Kidney (tissue), 13 donors: ENCODE measurements at regions not wholly inside any gene's neighbourhood (a gene's known extent, or its start where the extent isn't known, plus 50 kb on each side); places are given as distances from the start of the nearest gene placed in this dataset.

Experiments used
- DNase-seq, 5 donors: peaks; one replicate each; pipeline ENCODE4 v3.0.0-alpha.2; 2013 to 2020
- FAIRE-seq: peaks from 2 replicates; lab custom pipeline; 2012; peaks lifted over from hg19 to GRCh38; lab: Jason Lieb, UNC
- H3K27ac ChIP-seq, 2 donors: one replicate each; pipeline ENCODE4 v1.7.0; 2013; ENCODE audit warnings: low read depth in 2 of 2, low read length in 2 of 2, inconsistent platforms in 1 of 2
- H3K27me3 ChIP-seq: one replicate; pipeline ENCODE4 v1.7.1; 2013; ENCODE audit warnings: low read length, inconsistent platforms; ENCODE audit not compliant: control insufficient read depth, insufficient read depth
- H3K36me3 ChIP-seq, 3 donors: one replicate each; pipeline versions ENCODE4 v1.7.0 to v1.7.1; 2013; ENCODE audit warnings: low read length in 3 of 3, control low read depth in 1 of 3, inconsistent platforms in 1 of 3; ENCODE audit not compliant: insufficient read depth in 3 of 3, control insufficient read depth in 2 of 3
- H3K4me1 ChIP-seq, 3 donors: one replicate each; pipeline versions ENCODE4 v1.7.0 to v1.7.1; 2013; ENCODE audit warnings: low read length in 3 of 3, inconsistent platforms in 1 of 3, low read depth in 1 of 3; ENCODE audit not compliant: control insufficient read depth in 2 of 3, insufficient read depth in 2 of 3
- H3K4me3 ChIP-seq, 3 donors: one replicate each; pipeline versions ENCODE4 v1.7.0 to v1.8.1; 2013; ENCODE audit warnings: low read length in 3 of 3, control low read depth in 1 of 3, inconsistent platforms in 1 of 3
- H3K9ac ChIP-seq, 3 donors: one replicate each; pipeline versions ENCODE4 v1.7.0 to v1.7.1; 2013; ENCODE audit warnings: low read length in 3 of 3, control low read depth in 1 of 3, inconsistent platforms in 1 of 3
- H3K9me3 ChIP-seq, 3 donors: one replicate each; pipeline versions ENCODE4 v1.7.0 to v1.7.1; 2013; ENCODE audit warnings: low read length in 3 of 3, control low read depth in 1 of 3, inconsistent platforms in 1 of 3; ENCODE audit not compliant: control insufficient read depth in 2 of 3, insufficient read depth in 1 of 3
- CTCF ChIP-seq: IDR thresholded peaks from 3 replicates; pipeline ENCODE4 v1.5.1; 2012; ENCODE audit warnings: mild to moderate bottlenecking, moderate library complexity, borderline replicate concordance; ENCODE audit not compliant: insufficient read depth; ENCODE audit errors: extremely low read depth
- intact Hi-C: fragments of 100-400 bp; cut with DNase I; formaldehyde crosslinking; loops from one replicate; pipeline ENCODE4 v1.11.1; 2022
- donor health status: control.
- donor health status: control.
- donor health status: control.
- donor health status: control.
- donor health status: control.
- donor health status: DM: yes; HTN: yes; CAD: no.
- donor health status: Normal renal cell carcinoma (clear cell type).

GRCh38 chr9:101849102-101849707 is 110.8 kb upstream of the GRIN3A start:
- no peak overlapping the region for H3K9ac ChIP-seq
- no peak for TF ChIP-seq CTCF
- H3K4me3 ChIP-seq, result no peak overlapping the region
- no peak overlapping the region for H3K27ac ChIP-seq
- FAIRE-seq (no peak), DNase-seq (peak in 1 of 5 donors; percentile 13)
- H3K4me1 ChIP-seq, result no peaks in the 10 kb centered on the region
- no peaks in the 10 kb centered on the region for H3K36me3 ChIP-seq
- no peaks in the 10 kb centered on the region for H3K27me3 ChIP-seq
- H3K9me3 ChIP-seq, result no peaks in the 10 kb centered on the region
- intact Hi-C loops, result no loop called here

GRCh38 chr9:101848485-101848919 is 110.1 kb upstream of the GRIN3A start:
- intact Hi-C loops, result no loop called here
- Histone ChIP-seq H3K9me3 (no peaks in the 10 kb centered on the region), H3K4me3 (no peak overlapping the region), H3K27ac (no peak overlapping the region), H3K36me3 (no peaks in the 10 kb centered on the region), H3K27me3 (no peaks in the 10 kb centered on the region), H3K4me1 (no peaks in the 10 kb centered on the region), H3K9ac (no peak overlapping the region)
- TF ChIP-seq CTCF, result no peak
- peak in 3 of 5 donors; percentile 17 to 80 (median 61) for DNase-seq
- no peak for FAIRE-seq

GRCh38 chr9:101846161-101846560 is 107.7 kb upstream of the GRIN3A start:
- no peaks in the 10 kb centered on the region for H3K27me3 ChIP-seq
- no peaks in the 10 kb centered on the region for H3K9me3 ChIP-seq
- no peak overlapping the region for H3K4me3 ChIP-seq
- no peak overlapping the region for H3K27ac ChIP-seq
- H3K36me3 ChIP-seq, result no peaks in the 10 kb centered on the region
- FAIRE-seq, result no peak
- H3K9ac ChIP-seq, result no peak overlapping the region
- intact Hi-C loops, result no loop called here
- TF ChIP-seq CTCF, result no peak
- no peak for DNase-seq
- no peaks in the 10 kb centered on the region for H3K4me1 ChIP-seq
